Thoracic aorta (tissue), 2 donors: ENCODE measurements at regions not wholly inside any gene's neighbourhood (a gene's known extent, or its start where the extent isn't known, plus 50 kb on each side); places are given as distances from the start of the nearest gene placed in this dataset.

ENCODE experiments used
- ATAC-seq: fragments of 150-250 bp; one replicate; pipeline ENCODE4 v1.8.0; 2017; ENCODE audit warnings: low read depth; ENCODE audit not compliant: insufficient number of reproducible peaks, low FRiP score
- DNase-seq: peaks from one replicate; pipeline ENCODE4 v3.0.0-alpha.2; 2020; ENCODE audit warnings: low spot score
- H3K27ac ChIP-seq, 2 donors: fragments of 200-600 bp; sonication (generic); 1 replicate in 1 of 2; 2 replicates in 1 of 2; pipeline ENCODE4 v1.5.1; 2016; ENCODE audit warnings: mild to moderate bottlenecking in 2 of 2, moderate library complexity in 2 of 2
- H3K27me3 ChIP-seq: fragments of 200-600 bp; sonication (generic); replicated peaks from 2 replicates; pipeline ENCODE4 v1.6.0; 2016; ENCODE audit warnings: mild to moderate bottlenecking; ENCODE audit not compliant: insufficient read depth
- H3K36me3 ChIP-seq: fragments of 200-600 bp; sonication (generic); one replicate; pipeline ENCODE4 v1.5.1; 2016
- H3K4me1 ChIP-seq, 2 donors: fragments of 200-600 bp; sonication (generic); 1 replicate in 1 of 2; 2 replicates in 1 of 2; pipeline versions ENCODE4 v1.5.1 to v1.6.0; 2016; ENCODE audit warnings: low read depth in 2 of 2, mild to moderate bottlenecking in 1 of 2; ENCODE audit not compliant: control insufficient read depth in 1 of 2
- H3K4me3 ChIP-seq: fragments of 200-600 bp; sonication (generic); 2 replicates; pipeline ENCODE4 v1.5.1; 2016; ENCODE audit warnings: mild to moderate bottlenecking
- H3K9me3 ChIP-seq: fragments of 200-600 bp; sonication (generic); 2 replicates; pipeline ENCODE4 v1.5.1; 2016
- TF ChIP-seq, protein P1 (sequence below): fragments of 200-600 bp; sonication (generic); IDR thresholded peaks from one replicate; pipeline ENCODE4 v1.5.1; 2019; ENCODE audit warnings: antibody characterized with exemption

DNA sequence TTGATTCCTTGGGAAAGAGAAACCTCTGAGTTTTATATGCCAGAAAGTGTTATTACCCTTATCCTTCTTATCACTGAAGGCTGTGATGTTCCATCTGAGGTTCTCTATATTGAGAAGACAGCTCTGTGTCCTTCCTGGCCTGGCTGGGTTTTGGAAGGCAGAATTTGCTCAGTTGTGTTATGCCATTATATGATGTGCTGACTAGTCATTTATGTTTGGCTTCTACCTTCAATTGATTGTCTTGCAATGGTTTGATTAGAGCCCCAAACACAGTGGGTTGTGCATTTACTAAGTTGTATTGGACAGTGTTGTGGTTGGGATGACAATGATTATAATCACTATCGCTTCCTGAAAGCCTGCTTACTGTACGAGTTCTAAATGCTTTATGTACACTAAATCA lies 265.7 kb downstream of the SNAPC1 start:
- no peak overlapping the region for H3K27ac ChIP-seq
- H3K4me1 ChIP-seq: no peaks in the 10 kb centered on the region
- H3K36me3 ChIP-seq: no peaks in the 10 kb centered on the region
- DNase-seq (no peak), ATAC-seq (no peak)
- H3K4me3 ChIP-seq: no peak overlapping the region
- H3K27me3 ChIP-seq: no peaks in the 10 kb centered on the region
- H3K9me3 ChIP-seq: no peaks in the 10 kb centered on the region
- TF ChIP-seq, protein P1, sequence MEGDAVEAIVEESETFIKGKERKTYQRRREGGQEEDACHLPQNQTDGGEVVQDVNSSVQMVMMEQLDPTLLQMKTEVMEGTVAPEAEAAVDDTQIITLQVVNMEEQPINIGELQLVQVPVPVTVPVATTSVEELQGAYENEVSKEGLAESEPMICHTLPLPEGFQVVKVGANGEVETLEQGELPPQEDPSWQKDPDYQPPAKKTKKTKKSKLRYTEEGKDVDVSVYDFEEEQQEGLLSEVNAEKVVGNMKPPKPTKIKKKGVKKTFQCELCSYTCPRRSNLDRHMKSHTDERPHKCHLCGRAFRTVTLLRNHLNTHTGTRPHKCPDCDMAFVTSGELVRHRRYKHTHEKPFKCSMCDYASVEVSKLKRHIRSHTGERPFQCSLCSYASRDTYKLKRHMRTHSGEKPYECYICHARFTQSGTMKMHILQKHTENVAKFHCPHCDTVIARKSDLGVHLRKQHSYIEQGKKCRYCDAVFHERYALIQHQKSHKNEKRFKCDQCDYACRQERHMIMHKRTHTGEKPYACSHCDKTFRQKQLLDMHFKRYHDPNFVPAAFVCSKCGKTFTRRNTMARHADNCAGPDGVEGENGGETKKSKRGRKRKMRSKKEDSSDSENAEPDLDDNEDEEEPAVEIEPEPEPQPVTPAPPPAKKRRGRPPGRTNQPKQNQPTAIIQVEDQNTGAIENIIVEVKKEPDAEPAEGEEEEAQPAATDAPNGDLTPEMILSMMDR: no peak

DNA sequence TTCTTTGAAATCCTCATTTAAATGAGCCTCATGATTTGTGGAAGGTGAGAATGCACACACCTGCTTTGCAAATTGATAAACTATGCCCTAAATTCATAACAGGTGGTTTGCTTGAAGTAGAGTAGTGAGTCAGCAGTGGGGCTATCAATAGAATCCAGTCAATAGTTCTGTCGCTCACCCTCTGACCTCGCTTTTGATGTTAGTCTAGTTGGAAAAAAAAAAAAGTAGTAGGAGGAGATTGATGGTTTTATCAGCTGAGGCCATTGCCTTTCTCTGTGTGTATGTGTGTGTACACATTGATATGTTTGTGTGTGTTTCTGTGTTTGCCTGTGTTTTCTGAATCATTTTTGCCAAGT lies 267.3 kb downstream of the SNAPC1 start:
- no peaks in the 10 kb centered on the region for H3K4me1 ChIP-seq
- DNase-seq (no peak), ATAC-seq (no peak)
- H3K36me3 ChIP-seq: no peaks in the 10 kb centered on the region
- TF ChIP-seq, protein P1: no peak
- no peaks in the 10 kb centered on the region for H3K27me3 ChIP-seq
- H3K9me3 ChIP-seq: no peaks in the 10 kb centered on the region
- H3K4me3 ChIP-seq: no peak overlapping the region
- no peak overlapping the region for H3K27ac ChIP-seq

DNA sequence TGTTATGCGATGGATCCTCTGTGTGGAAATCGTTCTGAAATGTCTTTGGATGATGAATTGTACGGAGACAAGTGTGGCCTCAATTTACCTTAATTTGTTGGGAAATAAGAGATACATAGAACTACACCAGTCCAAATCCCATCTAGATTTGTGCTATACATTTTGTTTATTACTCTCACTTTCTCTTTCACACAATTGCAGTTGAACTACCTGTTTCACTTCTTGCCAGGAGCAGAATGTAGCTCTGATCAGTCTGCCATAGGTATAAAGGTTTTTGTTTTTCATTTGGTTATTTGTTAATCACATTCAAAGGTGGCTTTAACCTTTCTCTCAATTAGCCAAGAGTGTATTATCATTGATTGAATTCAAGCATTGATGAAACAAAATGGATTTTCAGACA lies 268.2 kb downstream of the SNAPC1 start:
- no peaks in the 10 kb centered on the region for H3K9me3 ChIP-seq
- no peak overlapping the region for H3K27ac ChIP-seq
- no peak for DNase-seq
- no peaks in the 10 kb centered on the region for H3K36me3 ChIP-seq
- ATAC-seq: no peak
- TF ChIP-seq, protein P1: no peak
- no peaks in the 10 kb centered on the region for H3K4me1 ChIP-seq
- H3K27me3 ChIP-seq: no peaks in the 10 kb centered on the region
- no peak overlapping the region for H3K4me3 ChIP-seq

- no peaks in the 10 kb centered on the region for H3K4me1 ChIP-seq
- DNase-seq (no peak), ATAC-seq (no peak)
- no peaks in the 10 kb centered on the region for H3K36me3 ChIP-seq
- H3K9me3 ChIP-seq: no peaks in the 10 kb centered on the region
- no peak overlapping the region for H3K4me3 ChIP-seq
- TF ChIP-seq, protein P1: no peak
- no peak overlapping the region for H3K27ac ChIP-seq
- no peaks in the 10 kb centered on the region for H3K27me3 ChIP-seq
These were observed 269.3 kb downstream of the SNAPC1 start for GRCh38 chr14:62031504-62031903.

DNA sequence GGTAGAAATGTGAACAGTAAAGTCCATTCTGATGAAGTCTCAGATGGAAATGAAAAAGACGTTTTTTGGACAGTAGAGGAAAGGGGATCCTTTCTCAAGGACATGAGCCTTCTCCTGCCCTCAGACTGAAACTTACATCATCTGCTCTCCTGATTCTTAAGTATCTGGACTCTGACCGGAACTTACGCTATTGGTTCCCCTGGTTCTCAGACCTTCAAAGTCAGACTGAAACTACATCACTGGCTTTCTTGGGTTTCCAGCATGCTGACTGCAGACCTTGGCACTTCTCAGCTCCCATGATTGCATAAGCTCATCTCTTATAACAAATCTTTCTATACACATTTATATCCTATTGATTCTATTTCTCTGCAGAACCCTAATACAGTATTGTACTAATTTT lies 291.0 kb downstream of the SNAPC1 start:
- TF ChIP-seq, protein P1: no peak
- no peaks in the 10 kb centered on the region for H3K27me3 ChIP-seq
- no peak for ATAC-seq
- no peaks in the 10 kb centered on the region for H3K4me1 ChIP-seq
- no peaks in the 10 kb centered on the region for H3K9me3 ChIP-seq
- H3K4me3 ChIP-seq: no peak overlapping the region
- H3K36me3 ChIP-seq: no peaks in the 10 kb centered on the region
- no peak for DNase-seq
- H3K27ac ChIP-seq: no peak overlapping the region
